Neural cell (in vitro differentiated cells): ENCODE measurements at regions not wholly inside any gene's neighbourhood (a gene's known extent, or its start where the extent isn't known, plus 50 kb on each side); places are given as distances from the start of the nearest gene placed in this dataset.

ENCODE experiments used
- H2AFZ ChIP-seq: fragments of 200-600, 300-800 bp; sonication (generic), shearing (Covaris generic); 2 replicates; pipeline ENCODE4 v1.6.0; 2014; ENCODE audit warnings: low read depth, mild to moderate bottlenecking, antibody characterized with exemption, low read length, moderate library complexity
- H3F3A ChIP-seq: fragments of 200-600 bp; shearing (Covaris generic); 2 replicates; pipeline ENCODE4 v1.6.1; 2016; ENCODE audit warnings: mild to moderate bottlenecking, moderate library complexity, mixed read lengths, antibody characterized with exemption, low read length; ENCODE audit not compliant: insufficient read depth, poor library complexity, severe bottlenecking
- H3K27ac ChIP-seq: fragments of 200-600, 300-800 bp; sonication (generic), shearing (Covaris generic); 2 replicates; pipeline ENCODE4 v1.5.1; 2014; ENCODE audit warnings: mild to moderate bottlenecking, low read length, moderate library complexity
- H3K27me3 ChIP-seq: fragments of 300-800, 200-600 bp; sonication (generic), shearing (Covaris generic); 2 replicates; pipeline ENCODE4 v1.6.0; 2014; ENCODE audit warnings: mild to moderate bottlenecking, low read depth, low read length, moderate library complexity; ENCODE audit not compliant: insufficient read depth
- H3K36me3 ChIP-seq: fragments of 300-800, 200-600 bp; sonication (generic), shearing (Covaris generic); 2 replicates; pipeline ENCODE4 v1.5.1; 2014; ENCODE audit warnings: mild to moderate bottlenecking, antibody characterized with exemption, low read length, moderate library complexity; ENCODE audit not compliant: insufficient read depth
- H3K4me2 ChIP-seq: fragments of 300-800, 200-600 bp; sonication (generic), shearing (Covaris generic); 2 replicates; pipeline ENCODE4 v1.6.0; 2014; ENCODE audit warnings: mild to moderate bottlenecking, low read length
- H3K4me3 ChIP-seq: fragments of 300-800, 200-600 bp; sonication (generic), shearing (Covaris generic); 2 replicates; pipeline ENCODE4 v1.5.1; 2014; ENCODE audit warnings: mild to moderate bottlenecking, low read length, moderate library complexity
- H3K79me2 ChIP-seq: fragments of 200-600 bp; shearing (Covaris generic); replicated peaks from 2 replicates; pipeline ENCODE4 v1.6.0; 2014; ENCODE audit warnings: mild to moderate bottlenecking, low read length, moderate library complexity; ENCODE audit not compliant: insufficient read depth
- H3K9ac ChIP-seq: fragments of 300-800, 200-600 bp; sonication (generic), shearing (Covaris generic); 2 replicates; pipeline ENCODE4 v1.6.1; 2016; ENCODE audit warnings: mild to moderate bottlenecking, low read length, mixed read lengths
- H3K9me2 ChIP-seq: fragments of 200-600 bp; shearing (Covaris generic); 2 replicates; pipeline ENCODE4 v1.6.1; 2016; ENCODE audit warnings: mild to moderate bottlenecking, low read length, mixed read lengths; ENCODE audit not compliant: insufficient read depth
- H3K9me3 ChIP-seq: fragments of 200-600, 300-800 bp; sonication (generic), shearing (Covaris generic); 2 replicates; pipeline ENCODE4 v1.6.1; 2016; ENCODE audit warnings: mild to moderate bottlenecking, mixed run types, low read length, moderate library complexity, mixed read lengths
- H4K20me1 ChIP-seq: fragments of 200-600 bp; shearing (Covaris generic); 2 replicates; pipeline ENCODE4 v1.6.1; 2016; ENCODE audit warnings: mild to moderate bottlenecking, mixed run types; ENCODE audit not compliant: insufficient read depth
- EP300 ChIP-seq: fragments of 450-650 bp; conservative IDR thresholded peaks from 2 replicates; pipeline ENCODE4 v1.6.1; 2014; ENCODE audit warnings: antibody characterized with exemption, mild to moderate bottlenecking, moderate library complexity; ENCODE audit not compliant: poor library complexity, severe bottlenecking
- EZH2 ChIP-seq: fragments of 200-600, 300-800 bp; shearing (Covaris generic), sonication (generic); IDR thresholded peaks from 2 replicates; pipeline ENCODE4 v1.6.1; 2014; ENCODE audit warnings: antibody characterized with exemption, low read length, borderline replicate concordance, mild to moderate bottlenecking; ENCODE audit not compliant: insufficient read depth, poor library complexity, severe bottlenecking
- MXI1 ChIP-seq: fragments of 450-650 bp; conservative IDR thresholded peaks from 2 replicates; pipeline ENCODE4 v1.6.1; 2014; ENCODE audit warnings: antibody characterized with exemption, mild to moderate bottlenecking; ENCODE audit not compliant: poor library complexity, severe bottlenecking
- POLR2AphosphoS5 ChIP-seq: IDR thresholded peaks from 2 replicates; pipeline ENCODE4 v1.6.1; 2012
- RAD21 ChIP-seq: fragments of 450-650 bp; conservative IDR thresholded peaks from 2 replicates; pipeline ENCODE4 v1.6.1; 2014; ENCODE audit warnings: antibody characterized with exemption, mild to moderate bottlenecking, moderate library complexity
- REST ChIP-seq: IDR thresholded peaks from 2 replicates; pipeline ENCODE4 v1.6.1; 2012; ENCODE audit warnings: borderline replicate concordance
- SMC3 ChIP-seq: fragments of 450-650 bp; conservative IDR thresholded peaks from 2 replicates; pipeline ENCODE4 v1.6.1; 2014; ENCODE audit warnings: antibody characterized with exemption, mild to moderate bottlenecking, moderate library complexity; ENCODE audit not compliant: poor library complexity
- TAF1 ChIP-seq: IDR thresholded peaks from 2 replicates; pipeline ENCODE4 v1.6.1; 2012; ENCODE audit warnings: low read depth
- TF ChIP-seq, protein P1 (sequence below): fragments of 450-650 bp; IDR thresholded peaks from 2 replicates; pipeline ENCODE4 v1.5.1; 2014; ENCODE audit warnings: antibody characterized with exemption, mild to moderate bottlenecking, moderate library complexity; ENCODE audit not compliant: poor library complexity, severe bottlenecking

GRCh38 chr6:166719019-166719418, 92.0 kb upstream of the RPS6KA2 start:
- Histone ChIP-seq H3K36me3 (no peaks in the 10 kb centered on the region), H3K9me3 (no peaks in the 10 kb centered on the region), H3K4me2 (no peak overlapping the region), H3K9ac (no peak overlapping the region), H3K9me2 (no peaks in the 10 kb centered on the region), H3F3A (no peaks in the 10 kb centered on the region), H3K27me3 (no peaks in the 10 kb centered on the region), H4K20me1 (no peaks in the 10 kb centered on the region), H3K4me3 (no peak overlapping the region), H3K79me2 (no peaks in the 10 kb centered on the region), H3K27ac (no peak overlapping the region), H2AFZ (no peak overlapping the region)
- TF ChIP-seq, protein P1, sequence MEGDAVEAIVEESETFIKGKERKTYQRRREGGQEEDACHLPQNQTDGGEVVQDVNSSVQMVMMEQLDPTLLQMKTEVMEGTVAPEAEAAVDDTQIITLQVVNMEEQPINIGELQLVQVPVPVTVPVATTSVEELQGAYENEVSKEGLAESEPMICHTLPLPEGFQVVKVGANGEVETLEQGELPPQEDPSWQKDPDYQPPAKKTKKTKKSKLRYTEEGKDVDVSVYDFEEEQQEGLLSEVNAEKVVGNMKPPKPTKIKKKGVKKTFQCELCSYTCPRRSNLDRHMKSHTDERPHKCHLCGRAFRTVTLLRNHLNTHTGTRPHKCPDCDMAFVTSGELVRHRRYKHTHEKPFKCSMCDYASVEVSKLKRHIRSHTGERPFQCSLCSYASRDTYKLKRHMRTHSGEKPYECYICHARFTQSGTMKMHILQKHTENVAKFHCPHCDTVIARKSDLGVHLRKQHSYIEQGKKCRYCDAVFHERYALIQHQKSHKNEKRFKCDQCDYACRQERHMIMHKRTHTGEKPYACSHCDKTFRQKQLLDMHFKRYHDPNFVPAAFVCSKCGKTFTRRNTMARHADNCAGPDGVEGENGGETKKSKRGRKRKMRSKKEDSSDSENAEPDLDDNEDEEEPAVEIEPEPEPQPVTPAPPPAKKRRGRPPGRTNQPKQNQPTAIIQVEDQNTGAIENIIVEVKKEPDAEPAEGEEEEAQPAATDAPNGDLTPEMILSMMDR = no peak
- TF ChIP-seq POLR2AphosphoS5 = no peak
- TF ChIP-seq MXI1 = no peak
- TF ChIP-seq EP300 = no peak
- TF ChIP-seq SMC3 = no peak
- TF ChIP-seq RAD21 = no peak
- no peak for TF ChIP-seq EZH2
- TF ChIP-seq REST = no peak
- TF ChIP-seq TAF1 = no peak

- Histone ChIP-seq H3F3A (no peaks in the 10 kb centered on the region), H4K20me1 (no peaks in the 10 kb centered on the region), H3K27ac (no peak overlapping the region), H3K79me2 (no peaks in the 10 kb centered on the region), H3K27me3 (no peaks in the 10 kb centered on the region), H3K36me3 (no peaks in the 10 kb centered on the region), H3K9me2 (no peaks in the 10 kb centered on the region), H3K9me3 (no peaks in the 10 kb centered on the region), H2AFZ (no peak overlapping the region), H3K9ac (no peak overlapping the region), H3K4me3 (no peak overlapping the region), H3K4me2 (no peak overlapping the region)
- TF ChIP-seq POLR2AphosphoS5 = no peak
- no peak for TF ChIP-seq RAD21
- TF ChIP-seq SMC3 = no peak
- TF ChIP-seq, protein P1 = no peak
- no peak for TF ChIP-seq MXI1
- no peak for TF ChIP-seq TAF1
- TF ChIP-seq EP300 = no peak
- no peak for TF ChIP-seq EZH2
- TF ChIP-seq REST = no peak
Observed at GRCh38 chr6:166718516-166718915, 91.5 kb upstream of the RPS6KA2 start.
